GM23338 (cell line): ENCODE measurements at regions not wholly inside any gene's neighbourhood (a gene's known extent, or its start where the extent isn't known, plus 50 kb on each side); places are given as distances from the start of the nearest gene placed in this dataset.

Experiments used
- ATAC-seq: fragments of 200-7000 bp; cut with Tn5 transposase; 3 replicates; pipeline ENCODE4 v1.9.1; 2020
- DNase-seq: peaks from one replicate; pipeline ENCODE4 v3.0.0-alpha.2; 2015; ENCODE audit warnings: low spot score
- H2AFZ ChIP-seq: fragments of 200-600 bp; sonication (generic); 2 replicates; pipeline ENCODE4 v1.8.0; 2016; ENCODE audit warnings: antibody characterized with exemption, mild to moderate bottlenecking, moderate library complexity
- H3F3A ChIP-seq: fragments of 200-600 bp; sonication (generic); replicated peaks from 2 replicates; pipeline ENCODE4 v1.8.0; 2017; ENCODE audit warnings: antibody characterized with exemption, mixed run types, low read depth
- H3K27ac ChIP-seq: fragments of 200-600 bp; sonication (generic); 2 replicates; pipeline ENCODE4 v1.6.1; 2016; ENCODE audit warnings: low read depth
- H3K27me3 ChIP-seq: fragments of 200-600 bp; sonication (generic); 2 replicates; pipeline ENCODE4 v1.8.0; 2016; ENCODE audit warnings: mild to moderate bottlenecking, mixed run types, moderate library complexity; ENCODE audit not compliant: insufficient read depth
- H3K36me3 ChIP-seq: fragments of 200-600 bp; sonication (generic); 2 replicates; pipeline ENCODE4 v1.8.0; 2016; ENCODE audit warnings: mild to moderate bottlenecking; ENCODE audit not compliant: insufficient read depth
- H3K4me1 ChIP-seq: fragments of 200-600 bp; sonication (generic); 2 replicates; pipeline ENCODE4 v1.8.0; 2016; ENCODE audit warnings: mild to moderate bottlenecking, moderate library complexity; ENCODE audit not compliant: insufficient read depth
- H3K4me2 ChIP-seq: fragments of 200-600 bp; sonication (generic); 2 replicates; pipeline ENCODE4 v1.7.1; 2017; ENCODE audit warnings: mixed run types
- H3K4me3 ChIP-seq: fragments of 200-600 bp; sonication (generic); 2 replicates; pipeline ENCODE4 v1.6.1; 2016; ENCODE audit warnings: mixed run types
- H3K79me2 ChIP-seq: fragments of 200-600 bp; sonication (generic); replicated peaks from 2 replicates; pipeline ENCODE4 v1.8.0; 2017; ENCODE audit warnings: mild to moderate bottlenecking; ENCODE audit not compliant: insufficient read depth
- H3K9me2 ChIP-seq: fragments of 200-600 bp; sonication (generic); 2 replicates; pipeline ENCODE4 v1.8.0; 2017; ENCODE audit not compliant: insufficient read depth
- H4K20me1 ChIP-seq: fragments of 200-600 bp; sonication (generic); replicated peaks from 2 replicates; pipeline ENCODE4 v1.8.0; 2017; ENCODE audit warnings: mild to moderate bottlenecking; ENCODE audit not compliant: insufficient read depth
- H3K27ac Mint-ChIP-seq: 2 replicates; pipeline ENCODE4 v1.8.0; 2020; ENCODE audit warnings: inconsistent platforms, mild to moderate bottlenecking, moderate library complexity, mixed read lengths
- H3K27me3 Mint-ChIP-seq: 3 replicates; pipeline ENCODE4 v1.8.0; 2022; ENCODE audit warnings: low read depth, mild to moderate bottlenecking, moderate library complexity, mixed read lengths, inconsistent platforms; ENCODE audit not compliant: insufficient read depth, poor library complexity
- H3K36me3 Mint-ChIP-seq: 3 replicates; pipeline ENCODE4 v1.8.0; 2021; ENCODE audit warnings: low read depth, mild to moderate bottlenecking, inconsistent platforms, moderate library complexity, mixed read lengths
- H3K4me1 Mint-ChIP-seq: 3 replicates; pipeline ENCODE4 v1.8.0; 2020; ENCODE audit warnings: mild to moderate bottlenecking, inconsistent platforms, mixed read lengths
- H3K4me3 Mint-ChIP-seq: 3 replicates; pipeline ENCODE4 v1.8.0; 2021; ENCODE audit warnings: moderate library complexity, mild to moderate bottlenecking, inconsistent platforms, mixed read lengths
- H3K9me3 Mint-ChIP-seq: 3 replicates; pipeline ENCODE4 v1.8.0; 2020; ENCODE audit warnings: moderate library complexity, mild to moderate bottlenecking, inconsistent platforms, mixed read lengths
- CREB1 ChIP-seq: fragments of 250-450 bp; sonication (Bioruptor Pico); IDR thresholded peaks from 2 replicates; pipeline ENCODE4 v1.5.0; 2020; ENCODE audit warnings: low read depth, mild to moderate bottlenecking, moderate library complexity
- EZH2 ChIP-seq: fragments of 200-600 bp; sonication (generic); IDR thresholded peaks from one replicate; pipeline ENCODE4 v1.8.0; 2017; ENCODE audit warnings: antibody characterized with exemption, mild to moderate bottlenecking, low read depth; ENCODE audit not compliant: unreplicated experiment
- EZH2phosphoT487 ChIP-seq: fragments of 200-600 bp; sonication (generic); IDR thresholded peaks from one replicate; pipeline ENCODE4 v1.8.1; 2018; ENCODE audit warnings: antibody characterized with exemption; ENCODE audit not compliant: unreplicated experiment
- POLR2AphosphoS5 ChIP-seq: IDR thresholded peaks from 2 replicates; pipeline ENCODE4 v1.6.1; 2016; ENCODE audit warnings: antibody characterized with exemption, low read depth
- TF ChIP-seq, protein P1 (sequence below): fragments of 250-450 bp; sonication (Bioruptor Pico); IDR thresholded peaks from 2 replicates; pipeline ENCODE4 v1.5.0; 2020; ENCODE audit warnings: mild to moderate bottlenecking, moderate library complexity

DNA sequence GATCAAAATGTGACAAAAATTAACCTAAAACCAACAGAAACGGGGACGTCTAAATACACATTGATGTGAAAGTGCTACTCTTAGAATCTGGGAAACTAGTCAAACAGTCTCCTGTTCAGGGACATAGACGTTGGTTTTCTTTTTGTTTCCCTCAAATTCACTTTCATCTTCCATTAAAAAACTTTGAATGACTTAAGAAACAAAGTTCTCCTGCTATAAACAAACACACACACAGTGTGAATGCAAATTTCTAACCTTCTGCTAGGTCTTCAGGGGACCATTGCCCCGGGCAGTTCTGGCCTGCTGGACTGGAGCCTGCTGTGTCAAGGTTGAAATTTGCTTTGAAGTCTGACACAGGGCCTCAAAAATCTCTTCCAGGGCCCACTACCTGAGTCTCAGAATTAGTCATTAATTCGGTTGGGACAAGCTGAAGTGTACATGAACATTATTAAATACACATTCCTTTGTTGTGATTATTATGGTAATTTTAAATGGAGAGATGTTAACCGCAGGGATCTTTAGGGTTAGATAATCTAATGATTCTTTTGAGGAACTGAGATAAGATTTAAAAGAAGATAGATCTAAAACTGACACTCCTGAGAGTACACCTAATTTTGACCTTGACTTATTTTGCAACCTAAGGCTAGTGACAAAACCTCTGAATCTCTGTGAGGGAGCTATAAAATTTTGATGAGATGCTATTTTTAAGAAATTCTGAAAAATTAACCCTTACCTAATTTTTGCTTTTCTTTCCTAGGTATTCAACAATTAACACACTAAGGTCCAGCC, 1260.4 kb downstream of the ROBO1 start:
- no peaks in the 10 kb centered on the region for H3K36me3 ChIP-seq
- peak; percentile 38; the same call in 2 of the 3 replicates for ATAC-seq
- Mint-ChIP-seq H3K27me3 (peaks cover 2% of the 10 kb centered on the region), H3K4me1 (peaks cover 11% of the 10 kb centered on the region), H3K4me3 (no peak overlapping the region), H3K9me3 (no peaks in the 10 kb centered on the region; the same call in 2 of the 3 replicates), H3K27ac (peak overlapping the region; percentile 6; the same call in 1 of the 2 replicates), H3K36me3 (peaks cover 4% of the 10 kb centered on the region; the same call in 1 of the 3 replicates)
- DNase-seq = no peak
- H3K9me2 ChIP-seq = peaks cover 4% of the 10 kb centered on the region; the same call in 1 of the 2 replicates
- H3K4me1 ChIP-seq = peaks cover 10% of the 10 kb centered on the region
- H3K4me2 ChIP-seq = no peak overlapping the region
- H3F3A ChIP-seq = no peaks in the 10 kb centered on the region
- no peak for TF ChIP-seq POLR2AphosphoS5
- no peak for TF ChIP-seq EZH2
- no peak for TF ChIP-seq EZH2phosphoT487
- TF ChIP-seq, protein P1, sequence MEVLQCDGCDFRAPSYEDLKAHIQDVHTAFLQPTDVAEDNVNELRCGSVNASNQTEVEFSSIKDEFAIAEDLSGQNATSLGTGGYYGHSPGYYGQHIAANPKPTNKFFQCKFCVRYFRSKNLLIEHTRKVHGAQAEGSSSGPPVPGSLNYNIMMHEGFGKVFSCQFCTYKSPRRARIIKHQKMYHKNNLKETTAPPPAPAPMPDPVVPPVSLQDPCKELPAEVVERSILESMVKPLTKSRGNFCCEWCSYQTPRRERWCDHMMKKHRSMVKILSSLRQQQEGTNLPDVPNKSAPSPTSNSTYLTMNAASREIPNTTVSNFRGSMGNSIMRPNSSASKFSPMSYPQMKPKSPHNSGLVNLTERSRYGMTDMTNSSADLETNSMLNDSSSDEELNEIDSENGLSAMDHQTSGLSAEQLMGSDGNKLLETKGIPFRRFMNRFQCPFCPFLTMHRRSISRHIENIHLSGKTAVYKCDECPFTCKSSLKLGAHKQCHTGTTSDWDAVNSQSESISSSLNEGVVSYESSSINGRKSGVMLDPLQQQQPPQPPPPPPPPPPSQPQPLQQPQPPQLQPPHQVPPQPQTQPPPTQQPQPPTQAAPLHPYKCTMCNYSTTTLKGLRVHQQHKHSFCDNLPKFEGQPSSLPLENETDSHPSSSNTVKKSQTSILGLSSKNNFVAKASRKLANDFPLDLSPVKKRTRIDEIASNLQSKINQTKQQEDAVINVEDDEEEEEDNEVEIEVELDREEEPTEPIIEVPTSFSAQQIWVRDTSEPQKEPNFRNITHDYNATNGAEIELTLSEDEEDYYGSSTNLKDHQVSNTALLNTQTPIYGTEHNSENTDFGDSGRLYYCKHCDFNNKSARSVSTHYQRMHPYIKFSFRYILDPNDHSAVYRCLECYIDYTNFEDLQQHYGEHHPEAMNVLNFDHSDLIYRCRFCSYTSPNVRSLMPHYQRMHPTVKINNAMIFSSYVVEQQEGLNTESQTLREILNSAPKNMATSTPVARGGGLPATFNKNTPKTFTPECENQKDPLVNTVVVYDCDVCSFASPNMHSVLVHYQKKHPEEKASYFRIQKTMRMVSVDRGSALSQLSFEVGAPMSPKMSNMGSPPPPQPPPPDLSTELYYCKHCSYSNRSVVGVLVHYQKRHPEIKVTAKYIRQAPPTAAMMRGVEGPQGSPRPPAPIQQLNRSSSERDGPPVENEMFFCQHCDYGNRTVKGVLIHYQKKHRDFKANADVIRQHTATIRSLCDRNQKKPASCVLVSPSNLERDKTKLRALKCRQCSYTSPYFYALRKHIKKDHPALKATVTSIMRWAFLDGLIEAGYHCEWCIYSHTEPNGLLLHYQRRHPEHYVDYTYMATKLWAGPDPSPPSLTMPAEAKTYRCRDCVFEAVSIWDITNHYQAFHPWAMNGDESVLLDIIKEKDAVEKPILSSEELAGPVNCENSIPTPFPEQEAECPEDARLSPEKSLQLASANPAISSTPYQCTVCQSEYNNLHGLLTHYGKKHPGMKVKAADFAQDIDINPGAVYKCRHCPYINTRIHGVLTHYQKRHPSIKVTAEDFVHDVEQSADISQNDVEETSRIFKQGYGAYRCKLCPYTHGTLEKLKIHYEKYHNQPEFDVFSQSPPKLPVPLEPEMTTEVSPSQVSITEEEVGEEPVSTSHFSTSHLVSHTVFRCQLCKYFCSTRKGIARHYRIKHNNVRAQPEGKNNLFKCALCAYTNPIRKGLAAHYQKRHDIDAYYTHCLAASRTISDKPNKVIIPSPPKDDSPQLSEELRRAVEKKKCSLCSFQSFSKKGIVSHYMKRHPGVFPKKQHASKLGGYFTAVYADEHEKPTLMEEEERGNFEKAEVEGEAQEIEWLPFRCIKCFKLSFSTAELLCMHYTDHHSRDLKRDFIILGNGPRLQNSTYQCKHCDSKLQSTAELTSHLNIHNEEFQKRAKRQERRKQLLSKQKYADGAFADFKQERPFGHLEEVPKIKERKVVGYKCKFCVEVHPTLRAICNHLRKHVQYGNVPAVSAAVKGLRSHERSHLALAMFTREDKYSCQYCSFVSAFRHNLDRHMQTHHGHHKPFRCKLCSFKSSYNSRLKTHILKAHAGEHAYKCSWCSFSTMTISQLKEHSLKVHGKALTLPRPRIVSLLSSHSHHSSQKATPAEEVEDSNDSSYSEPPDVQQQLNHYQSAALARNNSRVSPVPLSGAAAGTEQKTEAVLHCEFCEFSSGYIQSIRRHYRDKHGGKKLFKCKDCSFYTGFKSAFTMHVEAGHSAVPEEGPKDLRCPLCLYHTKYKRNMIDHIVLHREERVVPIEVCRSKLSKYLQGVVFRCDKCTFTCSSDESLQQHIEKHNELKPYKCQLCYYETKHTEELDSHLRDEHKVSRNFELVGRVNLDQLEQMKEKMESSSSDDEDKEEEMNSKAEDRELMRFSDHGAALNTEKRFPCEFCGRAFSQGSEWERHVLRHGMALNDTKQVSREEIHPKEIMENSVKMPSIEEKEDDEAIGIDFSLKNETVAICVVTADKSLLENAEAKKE (CRISPR knock-in tag) = no peak
- TF ChIP-seq CREB1 (CRISPR knock-in tag) = no peak
- H3K27me3 ChIP-seq = no peaks in the 10 kb centered on the region
- no peaks in the 10 kb centered on the region for H3K79me2 ChIP-seq
- H3K27ac ChIP-seq = no peak overlapping the region
- H3K4me3 ChIP-seq = no peak overlapping the region
- peak overlapping the region; percentile 57; the same call in 1 of the 2 replicates for H2AFZ ChIP-seq
- H4K20me1 ChIP-seq = no peaks in the 10 kb centered on the region
